DOHH2 (cell line): ENCODE measurements at regions not wholly inside any gene's neighbourhood (a gene's known extent, or its start where the extent isn't known, plus 50 kb on each side); places are given as distances from the start of the nearest gene placed in this dataset.

Source experiments
- H3F3A ChIP-seq: fragments of 200-600 bp; sonication (generic), shearing (Covaris generic); 2 replicates; pipeline ENCODE4 v1.6.0; 2016; ENCODE audit warnings: antibody characterized with exemption, mild to moderate bottlenecking; ENCODE audit not compliant: control insufficient read depth, insufficient read depth
- H3K27ac ChIP-seq: fragments of 200-600 bp; sonication (generic); 2 replicates; pipeline ENCODE4 v1.5.1; 2014; ENCODE audit warnings: low read depth, mild to moderate bottlenecking, low read length, moderate library complexity
- H3K27me3 ChIP-seq: fragments of 200-600 bp; sonication (generic); 2 replicates; pipeline ENCODE4 v1.6.1; 2014; ENCODE audit warnings: mild to moderate bottlenecking, low read length, mixed read lengths; ENCODE audit not compliant: control insufficient read depth
- H3K36me3 ChIP-seq: fragments of 200-600 bp; sonication (generic); 2 replicates; pipeline ENCODE4 v1.6.1; 2014; ENCODE audit warnings: mild to moderate bottlenecking, low read length, moderate library complexity, mixed read lengths; ENCODE audit not compliant: control insufficient read depth
- H3K4me1 ChIP-seq: fragments of 200-600 bp; sonication (generic); 2 replicates; pipeline ENCODE4 v1.6.1; 2014; ENCODE audit warnings: mild to moderate bottlenecking, low read length, mixed read lengths; ENCODE audit not compliant: control insufficient read depth
- H3K4me2 ChIP-seq: fragments of 200-600 bp; sonication (generic); 2 replicates; pipeline ENCODE4 v1.6.0; 2014; ENCODE audit warnings: mild to moderate bottlenecking, low read length, moderate library complexity
- H3K4me3 ChIP-seq: fragments of 200-600 bp; sonication (generic); 2 replicates; pipeline ENCODE4 v1.5.1; 2014; ENCODE audit warnings: mild to moderate bottlenecking, low read length, mixed read lengths
- H3K79me2 ChIP-seq: fragments of 200-600 bp; sonication (generic); 2 replicates; pipeline ENCODE4 v1.6.1; 2014; ENCODE audit warnings: mild to moderate bottlenecking, low read length, mixed read lengths; ENCODE audit not compliant: control insufficient read depth
- H3K9me2 ChIP-seq: fragments of 200-600 bp; sonication (generic); replicated peaks from 2 replicates; pipeline ENCODE4 v1.6.1; 2014; ENCODE audit warnings: mild to moderate bottlenecking, low read length, mixed read lengths; ENCODE audit not compliant: control insufficient read depth
- H3K9me3 ChIP-seq: fragments of 200-600 bp; sonication (generic); 2 replicates; pipeline ENCODE4 v1.6.1; 2014; ENCODE audit warnings: antibody characterized with exemption, low read length, mixed read lengths; ENCODE audit not compliant: control insufficient read depth, insufficient read depth
- H4K20me1 ChIP-seq: fragments of 200-600 bp; sonication (generic); 2 replicates; pipeline ENCODE4 v1.6.0; 2014; ENCODE audit warnings: low read depth, mild to moderate bottlenecking, antibody characterized with exemption, low read length, moderate library complexity; ENCODE audit not compliant: control insufficient read depth, insufficient read depth
- EZH2phosphoT487 ChIP-seq: fragments of 200-600 bp; sonication (generic); IDR thresholded peaks from 2 replicates; pipeline ENCODE4 v1.6.1; 2017; ENCODE audit warnings: borderline replicate concordance, mild to moderate bottlenecking, antibody characterized with exemption, low read length, moderate library complexity, mixed read lengths
- TF ChIP-seq, protein P1 (sequence below): fragments of 200-600 bp; sonication (generic); IDR thresholded peaks from one replicate; pipeline ENCODE4 v1.5.1; 2014; ENCODE audit warnings: antibody characterized with exemption, mild to moderate bottlenecking, low read depth, low read length; ENCODE audit not compliant: poor library complexity, severe bottlenecking

DNA sequence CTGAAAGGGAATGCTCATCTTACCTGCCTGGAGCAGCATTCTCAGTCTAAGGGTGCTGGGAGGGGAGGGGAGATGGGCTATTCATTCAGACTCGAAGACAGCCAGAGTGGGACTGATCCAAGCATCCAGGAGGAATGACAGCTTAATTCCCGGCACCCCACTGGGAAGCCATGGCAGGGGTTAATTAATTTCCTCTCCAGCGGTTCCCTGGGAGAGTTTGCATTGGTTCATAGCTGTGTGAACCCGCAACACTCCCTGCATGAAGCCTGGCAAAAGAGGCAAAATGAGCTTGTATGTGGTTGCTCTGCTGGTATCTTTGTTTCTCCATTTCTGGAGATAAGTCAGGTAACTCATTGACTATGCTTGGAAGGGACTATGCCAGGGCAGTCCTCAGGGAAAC is 401.0 kb upstream of the SLC24A2 start:
- Histone ChIP-seq H3K9me2 (no peaks in the 10 kb centered on the region), H3K27ac (no peak overlapping the region), H3K4me2 (no peak overlapping the region), H3K36me3 (no peaks in the 10 kb centered on the region), H3K4me1 (no peaks in the 10 kb centered on the region), H3K79me2 (no peaks in the 10 kb centered on the region), H3K9me3 (no peaks in the 10 kb centered on the region), H3K27me3 (no peaks in the 10 kb centered on the region), H4K20me1 (no peaks in the 10 kb centered on the region), H3K4me3 (no peak overlapping the region), H3F3A (no peaks in the 10 kb centered on the region)
- TF ChIP-seq, protein P1, sequence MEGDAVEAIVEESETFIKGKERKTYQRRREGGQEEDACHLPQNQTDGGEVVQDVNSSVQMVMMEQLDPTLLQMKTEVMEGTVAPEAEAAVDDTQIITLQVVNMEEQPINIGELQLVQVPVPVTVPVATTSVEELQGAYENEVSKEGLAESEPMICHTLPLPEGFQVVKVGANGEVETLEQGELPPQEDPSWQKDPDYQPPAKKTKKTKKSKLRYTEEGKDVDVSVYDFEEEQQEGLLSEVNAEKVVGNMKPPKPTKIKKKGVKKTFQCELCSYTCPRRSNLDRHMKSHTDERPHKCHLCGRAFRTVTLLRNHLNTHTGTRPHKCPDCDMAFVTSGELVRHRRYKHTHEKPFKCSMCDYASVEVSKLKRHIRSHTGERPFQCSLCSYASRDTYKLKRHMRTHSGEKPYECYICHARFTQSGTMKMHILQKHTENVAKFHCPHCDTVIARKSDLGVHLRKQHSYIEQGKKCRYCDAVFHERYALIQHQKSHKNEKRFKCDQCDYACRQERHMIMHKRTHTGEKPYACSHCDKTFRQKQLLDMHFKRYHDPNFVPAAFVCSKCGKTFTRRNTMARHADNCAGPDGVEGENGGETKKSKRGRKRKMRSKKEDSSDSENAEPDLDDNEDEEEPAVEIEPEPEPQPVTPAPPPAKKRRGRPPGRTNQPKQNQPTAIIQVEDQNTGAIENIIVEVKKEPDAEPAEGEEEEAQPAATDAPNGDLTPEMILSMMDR = no peak
- no peak for TF ChIP-seq EZH2phosphoT487

DNA sequence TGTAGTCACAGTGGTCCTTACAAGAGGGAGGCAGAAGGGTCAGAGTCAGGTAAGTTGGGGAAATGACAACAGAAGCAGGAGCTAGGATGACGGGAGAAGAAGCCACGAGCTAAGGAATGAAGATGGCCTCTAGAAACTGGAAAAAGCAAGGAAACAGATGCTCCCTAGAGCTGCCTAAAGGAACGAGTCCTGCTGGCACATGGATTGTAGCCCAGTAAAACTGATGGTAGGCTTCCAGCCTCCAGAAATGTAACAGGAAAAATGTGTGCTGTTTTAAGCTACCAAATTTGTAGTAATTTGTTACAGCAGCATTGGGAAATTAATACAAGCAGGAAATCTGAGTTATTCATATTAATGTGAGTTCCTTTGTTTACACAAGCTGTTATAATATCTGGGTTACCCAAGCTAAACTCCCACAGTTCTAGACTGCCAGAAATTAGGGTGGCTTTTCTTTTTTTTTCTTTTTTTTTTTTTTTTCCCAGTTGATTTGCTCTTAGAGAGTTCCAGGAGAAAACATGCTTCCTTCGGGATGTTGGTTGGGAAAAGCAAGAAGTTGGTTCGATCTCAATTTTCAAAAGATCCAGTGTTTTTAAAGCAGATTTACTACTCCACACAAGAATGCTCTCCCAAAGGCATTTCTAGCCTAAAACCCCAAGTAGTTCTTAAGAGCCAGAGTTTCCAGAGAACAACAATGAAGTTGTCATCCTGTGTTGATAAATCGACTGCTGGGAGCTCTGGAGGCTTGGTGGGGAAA is 400.0 kb upstream of the SLC24A2 start:
- Histone ChIP-seq H3K27me3 (no peaks in the 10 kb centered on the region), H3F3A (no peaks in the 10 kb centered on the region), H4K20me1 (no peaks in the 10 kb centered on the region), H3K36me3 (no peaks in the 10 kb centered on the region), H3K27ac (no peak overlapping the region), H3K79me2 (no peaks in the 10 kb centered on the region), H3K4me2 (no peak overlapping the region), H3K4me1 (no peaks in the 10 kb centered on the region), H3K9me2 (no peaks in the 10 kb centered on the region), H3K9me3 (no peaks in the 10 kb centered on the region), H3K4me3 (no peak overlapping the region)
- TF ChIP-seq, protein P1 = no peak

DNA sequence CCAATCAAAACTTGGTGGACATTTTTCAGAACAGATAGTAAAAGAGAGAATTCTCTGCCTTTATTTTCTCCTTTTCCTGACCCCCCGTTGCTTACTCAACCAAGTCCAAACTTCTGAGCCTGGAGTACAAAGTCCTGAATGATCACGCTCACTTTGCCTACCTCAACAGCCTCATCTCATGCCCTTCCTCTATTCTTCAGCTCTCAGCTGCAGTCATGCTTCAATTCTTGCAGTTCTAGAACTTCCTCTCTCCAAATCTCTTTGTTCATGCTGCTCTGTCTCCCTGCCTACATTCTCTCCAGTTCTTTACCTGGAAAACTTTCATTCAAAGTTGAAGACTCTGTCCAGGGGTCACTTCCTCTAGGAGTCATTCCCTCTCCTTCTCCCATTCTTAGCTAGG is 398.5 kb upstream of the SLC24A2 start:
- Histone ChIP-seq H3K4me2 (no peak overlapping the region), H3K27ac (no peak overlapping the region), H3F3A (no peaks in the 10 kb centered on the region), H4K20me1 (no peaks in the 10 kb centered on the region), H3K27me3 (no peaks in the 10 kb centered on the region), H3K9me2 (no peaks in the 10 kb centered on the region), H3K4me1 (no peaks in the 10 kb centered on the region), H3K79me2 (no peaks in the 10 kb centered on the region), H3K4me3 (no peak overlapping the region), H3K9me3 (no peaks in the 10 kb centered on the region), H3K36me3 (no peaks in the 10 kb centered on the region)
- no peak for TF ChIP-seq EZH2phosphoT487
- TF ChIP-seq, protein P1 = no peak
